Inflammatory macrophage treated with lipopolysaccharide for 1 hour (primary cell): ENCODE measurements at regions not wholly inside any gene's neighbourhood (a gene's known extent, or its start where the extent isn't known, plus 50 kb on each side); places are given as distances from the start of the nearest gene placed in this dataset.

Experiments
- DNase-seq, 2 donors: peaks; one replicate each; pipeline ENCODE4 v3.0.0-alpha.2; 2020 to 2022

- DNase-seq, result no peak
Observed at GRCh38 chr2:239522002-239522739, 121.4 kb upstream of the HDAC4 start.

- no peak for DNase-seq
Observed at GRCh38 chr2:239521518-239521815, 120.6 kb upstream of the HDAC4 start.

GRCh38 chr2:239520811-239521517 is 120.1 kb upstream of the HDAC4 start:
- DNase-seq, result no peak

GRCh38 chr2:239519921-239520585 is 119.2 kb upstream of the HDAC4 start:
- DNase-seq, result no peak

- no peak for DNase-seq
Observed at GRCh38 chr2:239519089-239519920, 118.5 kb upstream of the HDAC4 start.

- no peak for DNase-seq
Observed at GRCh38 chr2:239518286-239519088, 117.7 kb upstream of the HDAC4 start.

- no peak for DNase-seq
Observed at GRCh38 chr2:239517686-239518085, 116.9 kb upstream of the HDAC4 start.

- no peak for DNase-seq
Observed at GRCh38 chr2:239516954-239517305, 116.1 kb upstream of the HDAC4 start.

GRCh38 chr2:239516286-239516953 is 115.6 kb upstream of the HDAC4 start:
- no peak for DNase-seq

- no peak for DNase-seq
Observed at GRCh38 chr2:239514754-239515530, 114.1 kb upstream of the HDAC4 start.

- DNase-seq, result no peak
Observed at GRCh38 chr2:239512054-239512453, 111.2 kb upstream of the HDAC4 start.

- DNase-seq, result peak; percentile 44 to 53
Observed at GRCh38 chr2:239509373-239510143, 108.7 kb upstream of the HDAC4 start.

- DNase-seq, result no peak
Observed at GRCh38 chr2:239508261-239508660, 107.4 kb upstream of the HDAC4 start.

- DNase-seq, result no peak
Observed at GRCh38 chr2:239507576-239508258, 106.9 kb upstream of the HDAC4 start.

- no peak for DNase-seq
Observed at GRCh38 chr2:239506961-239507360, 106.1 kb upstream of the HDAC4 start.

GRCh38 chr2:239506101-239506857 is 105.5 kb upstream of the HDAC4 start:
- no peak for DNase-seq

- no peak for DNase-seq
Observed at GRCh38 chr2:239504643-239505235, 103.9 kb upstream of the HDAC4 start.

- peak; percentile 7 to 45 for DNase-seq
Observed at GRCh38 chr2:239502430-239503186, 101.8 kb upstream of the HDAC4 start.
